ENCODE measurements at regions not wholly inside any gene's neighbourhood (a gene's known extent, or its start where the extent isn't known, plus 50 kb on each side); places are given as distances from the start of the nearest gene placed in this dataset.
"Not testable (repeated sequence)": the region's sequence is repeated elsewhere in the genome, so short reads cannot be mapped to it uniquely, and the experiment has no call there.

DNA sequence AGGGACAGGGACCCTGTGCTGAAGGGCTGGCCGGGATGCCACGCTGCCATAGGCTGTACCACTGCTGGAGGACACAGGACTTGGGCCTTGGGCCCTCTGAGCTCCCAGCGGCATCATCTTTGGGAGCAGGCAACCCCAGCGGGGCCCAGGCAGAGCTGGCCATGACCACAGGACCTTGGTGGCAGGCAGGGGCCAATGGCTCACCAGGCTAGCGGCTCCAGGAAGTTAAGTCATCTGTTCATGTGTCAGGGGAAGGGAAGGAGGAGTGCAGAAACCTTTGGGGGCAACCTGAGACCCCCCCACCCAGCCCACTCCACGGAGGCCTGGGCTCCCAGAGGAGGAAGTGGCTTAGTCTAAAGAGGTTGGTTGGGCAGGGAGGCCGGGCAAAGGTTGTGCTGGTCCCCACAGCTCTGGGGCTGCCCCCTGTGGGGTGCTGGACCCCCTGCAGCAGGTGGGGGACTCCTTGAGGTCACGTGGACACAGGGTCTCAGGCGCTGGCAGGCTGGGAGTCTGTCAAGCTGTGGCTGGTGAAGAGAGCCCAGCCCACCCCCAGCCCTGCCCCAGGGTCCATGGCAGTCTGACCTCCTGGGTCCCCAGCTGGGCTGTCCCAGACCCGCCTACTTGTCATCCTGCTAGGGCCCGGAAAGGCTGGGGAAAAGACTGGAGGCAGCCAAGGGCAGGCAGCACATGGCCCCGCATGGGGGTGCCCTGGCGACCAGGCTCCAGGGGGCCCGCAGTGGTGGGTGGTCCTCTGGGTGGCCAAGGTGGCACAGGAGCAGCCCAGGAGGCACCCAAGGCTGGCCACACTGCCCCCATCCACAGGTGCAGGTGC, 184.3 kb downstream of the IGLL1 start:
- DNase-seq (ENCODE audit: low spot score), result no peak

DNA sequence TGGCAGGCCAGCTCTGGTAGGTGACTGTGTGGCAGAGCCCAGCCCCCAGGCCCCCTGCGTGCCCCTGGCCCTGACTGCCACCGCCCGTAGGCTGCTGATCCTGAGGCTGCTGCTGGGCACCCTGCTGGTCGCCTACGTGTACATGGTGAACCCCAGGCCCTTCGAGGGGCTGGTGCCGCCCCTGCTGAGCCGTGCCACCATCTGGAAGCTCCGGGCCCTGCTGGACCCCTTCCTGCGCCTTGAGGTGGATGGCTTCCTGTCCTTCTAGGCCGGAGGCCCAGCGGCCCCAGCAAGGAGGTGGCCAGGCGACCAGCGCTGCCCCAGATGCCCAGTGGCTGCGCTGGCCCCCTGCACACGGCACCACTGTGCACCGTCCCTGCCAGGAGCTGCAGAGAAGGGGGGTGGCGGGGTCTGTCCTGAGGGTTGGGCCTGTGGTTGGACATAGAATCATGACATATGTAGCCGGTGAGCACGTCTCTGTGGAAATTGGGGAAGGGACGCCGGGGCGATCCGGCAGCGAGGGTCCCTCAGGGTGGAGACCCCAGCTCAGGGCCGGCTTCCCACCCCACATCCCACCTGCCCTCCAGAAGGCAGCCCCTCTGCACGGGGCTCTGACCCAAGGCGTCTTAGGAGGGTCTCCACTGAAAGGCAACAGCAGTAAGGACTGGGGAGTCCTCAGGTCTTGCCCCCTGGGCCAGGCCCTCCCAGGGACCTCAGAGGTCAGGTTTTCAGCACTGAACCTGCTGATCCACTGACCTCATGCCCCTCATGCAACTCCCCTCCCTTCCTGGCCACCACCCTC, 185.4 kb downstream of the IGLL1 start:
- DNase-seq (ENCODE audit: low spot score), result no peak

DNA sequence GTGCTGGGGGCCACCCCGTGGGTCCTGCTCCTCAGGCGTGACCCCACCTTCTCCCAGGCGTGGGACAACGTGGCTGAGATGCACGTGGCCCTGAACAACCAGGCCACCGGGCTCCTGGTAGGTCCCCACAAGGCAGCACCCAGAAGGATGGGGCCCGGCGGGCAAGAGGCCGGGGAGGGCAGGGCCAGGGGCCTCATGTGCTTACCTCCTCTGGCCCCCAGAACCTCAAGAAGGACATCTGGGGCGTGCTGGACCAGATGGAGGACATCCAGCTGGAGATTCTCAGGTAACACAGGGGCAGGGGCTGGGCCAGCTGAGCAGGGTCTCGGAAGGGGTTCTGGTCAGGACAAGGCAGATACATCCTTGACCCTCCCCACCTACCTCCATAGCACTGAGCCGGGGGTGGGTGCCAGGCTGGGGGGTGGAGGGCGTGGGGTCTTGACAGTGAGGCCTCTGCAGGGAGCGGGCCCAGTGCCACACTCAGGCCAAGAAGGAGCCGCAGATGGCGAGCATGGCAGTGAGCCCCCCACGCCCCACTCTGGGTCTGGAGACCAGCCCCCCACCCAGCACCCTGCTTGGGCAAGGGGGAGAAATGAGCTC, 186.3 kb downstream of the IGLL1 start:
- DNase-seq (ENCODE audit: low spot score), result no peak

DNA sequence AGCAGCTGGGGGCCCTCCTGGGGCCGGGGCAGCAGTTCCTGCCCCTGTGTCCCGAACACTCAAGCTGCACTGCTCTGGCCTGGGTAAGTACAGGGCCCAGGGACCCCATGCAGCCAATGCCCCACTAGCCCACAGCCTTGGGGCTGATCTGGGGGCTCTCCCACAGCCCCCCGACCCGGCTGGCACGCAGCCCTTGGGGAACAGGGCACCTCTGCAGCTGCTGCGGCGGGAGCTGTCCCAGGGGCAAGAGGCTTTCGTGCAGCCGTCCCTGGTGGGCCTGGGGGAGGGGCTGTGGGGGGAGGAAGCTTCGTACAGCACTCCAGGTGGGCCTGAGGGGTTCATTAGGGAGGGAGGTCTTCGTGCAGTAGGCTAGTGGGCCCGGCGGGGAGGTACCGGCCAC, 186.9 kb downstream of the IGLL1 start:
- not testable (repeated sequence) for DNase-seq (ENCODE audit: low spot score)

DNA sequence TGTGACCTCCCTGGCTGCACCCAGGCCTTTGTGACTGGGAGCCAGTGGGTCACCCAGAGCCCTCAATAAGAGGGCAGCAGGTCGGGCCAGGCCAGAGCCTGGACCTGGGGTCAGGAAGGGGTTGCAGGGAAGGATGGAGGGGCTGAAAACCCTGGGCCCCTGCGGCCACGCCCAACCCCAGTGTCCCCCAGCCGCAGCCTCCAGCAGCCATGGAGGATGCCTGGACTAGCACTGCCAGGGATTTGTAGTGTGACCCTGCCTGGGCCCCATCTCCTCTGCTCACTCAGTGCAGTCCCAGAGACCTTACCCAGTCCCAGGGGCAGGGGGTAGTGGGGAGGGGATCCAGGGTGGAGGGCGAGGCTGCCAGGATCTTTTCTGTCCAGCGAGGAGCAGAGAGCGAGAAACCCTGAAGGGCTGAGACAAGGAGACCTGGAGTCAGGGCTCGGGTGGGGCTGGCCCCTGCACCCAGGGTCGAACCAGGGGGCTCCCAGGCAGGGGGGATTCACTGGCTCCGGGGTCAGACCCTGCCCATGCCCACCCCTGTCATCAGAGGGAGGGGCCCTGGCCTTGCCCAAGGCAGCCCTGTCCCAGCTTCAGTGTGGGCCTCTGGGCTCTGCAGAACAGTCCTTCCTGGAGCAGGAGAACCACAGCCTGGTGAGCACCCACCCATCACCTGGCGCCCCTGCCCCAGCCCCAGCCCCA, 187.5 kb downstream of the IGLL1 start:
- no peak for DNase-seq (ENCODE audit: low spot score)

DNA sequence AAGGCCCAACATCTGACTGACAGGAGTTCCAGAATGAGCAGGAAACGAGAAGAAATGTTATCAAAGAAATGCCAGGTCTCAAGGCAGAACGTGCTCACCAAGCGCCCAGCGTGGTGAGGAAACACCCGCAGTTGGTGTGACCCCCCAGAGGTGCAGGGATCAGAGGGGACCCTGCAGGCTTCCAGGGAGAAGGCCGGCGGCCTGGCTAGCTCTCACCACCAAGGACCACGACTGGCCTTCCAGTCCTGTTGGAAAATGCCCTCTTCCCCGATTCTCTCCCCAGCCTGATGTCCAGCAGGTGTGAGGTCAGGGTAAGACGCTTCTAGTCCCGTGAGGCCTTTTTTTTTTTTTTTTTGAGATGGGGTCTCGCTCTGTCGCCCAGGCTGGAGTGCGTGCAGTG, 189.1 kb downstream of the IGLL1 start:
- no peak for DNase-seq (ENCODE audit: low spot score)

DNA sequence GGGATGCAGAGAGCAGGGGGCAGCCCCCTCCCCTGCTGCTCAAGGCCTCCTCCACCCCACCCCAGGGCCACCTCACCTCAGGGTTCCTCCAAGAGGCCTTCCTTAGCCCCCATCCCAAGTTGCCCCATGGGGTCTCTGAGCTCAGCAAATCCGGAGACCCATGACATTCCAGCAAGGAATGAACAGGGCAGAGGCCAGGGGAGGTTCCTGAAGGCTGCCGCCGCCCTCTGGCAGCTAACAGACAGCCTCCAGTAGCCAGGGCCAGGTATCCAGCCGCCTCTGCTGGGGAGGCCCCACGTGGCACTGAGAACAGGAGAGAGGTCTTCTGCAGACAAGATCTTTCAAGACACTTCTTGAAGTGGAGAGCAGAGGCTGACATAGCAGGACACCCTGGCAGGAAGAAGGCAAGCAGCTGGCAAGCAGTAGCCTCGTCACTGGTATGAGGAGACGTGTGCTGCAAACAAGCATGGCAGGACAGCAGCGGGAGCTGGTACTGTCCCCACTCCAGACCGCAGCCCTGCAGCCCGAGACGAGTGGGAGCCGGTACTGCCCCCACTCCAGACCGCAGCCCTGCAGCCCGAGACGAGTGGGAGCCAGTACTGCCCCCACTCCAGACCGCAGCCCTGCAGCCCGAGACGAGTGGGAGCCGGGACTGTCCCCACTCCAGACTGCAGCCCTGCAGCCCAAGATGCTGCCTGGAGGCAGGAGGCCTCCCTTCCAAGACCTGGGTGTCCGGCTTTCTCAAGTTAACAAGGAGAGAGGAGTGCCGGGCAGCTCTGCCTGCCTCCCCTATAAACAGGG, 190.6 kb downstream of the IGLL1 start:
- no peak for DNase-seq (ENCODE audit: low spot score)

DNA sequence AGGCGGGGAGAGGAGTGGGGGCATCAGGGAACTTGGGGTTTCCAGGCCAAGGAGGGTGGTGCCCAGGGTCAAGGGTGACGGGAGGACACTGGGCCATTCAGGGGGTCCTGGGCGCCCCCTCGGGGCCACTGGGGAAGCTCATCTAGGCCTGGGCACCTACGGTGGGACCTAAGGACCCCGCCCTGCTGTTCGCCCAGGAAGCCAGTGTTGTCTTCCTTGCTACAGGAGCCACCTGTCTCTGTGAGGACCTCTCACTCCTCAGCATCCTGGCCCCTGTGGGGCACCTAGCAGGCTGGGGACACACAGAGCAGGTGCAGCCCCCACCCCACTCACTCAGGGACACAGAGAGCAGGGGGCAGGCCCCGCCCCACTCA, 191.6 kb downstream of the IGLL1 start:
- no peak for DNase-seq (ENCODE audit: low spot score)

DNA sequence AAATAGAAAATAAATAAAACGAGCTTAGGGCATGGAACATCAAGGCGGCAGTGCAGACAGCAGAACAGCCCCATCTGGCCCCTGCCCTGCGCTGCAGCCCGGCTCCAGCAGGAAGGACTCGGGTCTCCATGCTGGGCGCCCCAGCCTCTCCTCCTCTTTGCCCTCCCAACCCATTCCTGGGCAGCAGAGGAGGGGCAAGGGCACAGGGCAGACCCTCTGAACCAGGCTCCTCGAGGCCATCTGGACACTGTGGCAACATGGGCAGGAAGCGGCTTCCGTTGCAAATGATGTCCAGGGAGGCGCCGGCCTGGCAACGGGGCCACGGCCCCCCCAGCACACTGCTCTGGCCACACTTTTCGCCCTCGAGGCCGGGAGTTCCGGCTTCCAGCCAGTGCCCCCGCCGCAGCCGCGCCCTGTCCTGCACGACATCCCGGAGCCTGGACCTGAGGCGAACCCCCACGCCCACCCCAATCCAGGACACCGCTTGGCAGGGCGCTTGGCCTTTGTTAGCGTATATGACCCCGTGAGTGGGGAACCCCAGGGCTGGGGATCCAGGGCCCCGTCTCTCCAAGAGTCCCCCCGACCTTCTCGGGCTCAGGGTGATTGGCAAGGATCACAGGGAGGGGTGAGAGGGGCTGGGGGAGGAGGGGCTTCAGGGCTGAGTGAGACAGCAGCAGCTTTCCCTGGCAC, 192.1 kb downstream of the IGLL1 start:
- DNase-seq (ENCODE audit: low spot score), result no peak

DNA sequence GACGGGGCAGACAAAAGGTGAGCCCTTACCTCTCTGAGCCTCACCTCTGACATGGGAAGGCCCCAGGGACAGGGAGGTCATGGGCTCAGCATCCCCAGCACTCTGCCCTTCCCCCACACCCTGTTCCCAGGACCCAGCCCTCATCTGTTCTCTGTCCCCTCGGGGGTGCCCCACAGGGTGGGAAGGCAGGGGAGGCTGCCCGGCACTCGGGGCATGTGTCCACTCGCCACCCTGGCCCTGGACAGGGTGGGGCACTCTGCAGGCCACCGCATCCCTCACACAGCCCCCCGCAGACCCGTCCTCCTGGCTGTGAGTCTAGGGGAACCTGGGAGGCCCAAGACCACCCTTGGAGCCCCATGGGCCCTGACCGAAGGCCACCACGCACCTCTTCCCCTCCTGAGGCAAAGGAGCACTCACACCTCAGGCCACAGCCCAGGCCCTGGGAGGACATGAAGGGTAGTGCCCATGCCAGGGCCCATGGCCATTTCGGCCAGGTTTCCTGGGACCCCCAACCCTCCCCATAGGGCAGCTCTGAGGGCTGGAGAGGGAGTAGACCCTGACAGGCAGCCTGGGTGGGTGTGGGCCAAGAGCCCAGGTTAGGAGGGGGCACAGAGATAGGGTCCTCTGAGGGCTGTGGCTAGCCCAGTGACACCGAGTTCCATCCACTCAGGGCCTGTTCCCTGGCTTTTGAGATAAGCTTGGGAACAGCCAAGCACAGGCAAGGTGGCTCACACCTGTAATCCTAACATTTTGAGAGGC, 193.1 kb downstream of the IGLL1 start:
- no peak for DNase-seq (ENCODE audit: low spot score)

DNA sequence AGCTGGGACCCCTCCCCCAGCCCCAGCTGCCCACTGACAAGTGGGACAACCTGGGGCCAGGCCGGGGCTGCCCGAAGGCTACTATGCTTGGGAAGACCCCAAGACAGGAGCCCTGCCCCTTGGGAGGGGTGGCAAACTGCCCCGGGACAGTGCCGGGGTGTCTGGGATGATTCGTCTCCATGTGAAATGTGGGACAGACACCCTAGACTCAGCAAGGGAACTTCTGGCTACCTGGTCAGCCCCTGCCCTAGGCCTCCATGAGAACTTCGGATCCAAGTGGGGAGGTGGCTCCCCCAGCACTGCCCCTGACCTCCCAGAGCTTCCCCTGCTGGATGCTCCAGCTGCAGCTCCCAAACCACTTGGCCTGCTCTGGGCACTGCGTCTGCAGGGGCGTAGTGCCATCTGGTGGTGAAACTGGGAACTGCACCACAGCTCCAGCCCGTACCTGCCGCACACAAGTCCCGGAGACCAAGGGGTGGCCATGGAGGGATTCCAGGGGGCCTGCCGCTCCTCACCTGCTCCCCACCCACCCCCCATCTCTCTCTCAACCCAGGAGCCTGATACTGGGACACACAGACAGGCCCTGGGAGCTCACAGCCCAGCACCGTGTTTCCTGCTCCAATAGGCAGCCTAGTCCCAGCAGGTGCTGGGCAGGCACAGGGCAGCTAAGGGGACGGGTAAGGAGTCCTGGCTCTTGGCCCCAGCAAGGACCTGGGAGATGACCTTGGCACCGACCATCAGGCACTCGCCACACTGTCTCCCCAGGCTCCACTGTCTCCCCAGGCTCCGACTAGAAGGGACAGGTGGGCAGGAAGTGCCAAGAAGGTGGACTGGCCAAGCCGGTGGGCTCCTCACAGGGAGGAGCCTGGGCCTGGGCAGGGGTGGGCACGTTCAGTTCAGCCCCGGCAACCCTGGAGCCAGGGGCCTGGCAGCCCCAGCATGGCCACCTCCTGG, 194.1 kb downstream of the IGLL1 start:
- DNase-seq (ENCODE audit: low spot score), result peak; percentile 86

DNA sequence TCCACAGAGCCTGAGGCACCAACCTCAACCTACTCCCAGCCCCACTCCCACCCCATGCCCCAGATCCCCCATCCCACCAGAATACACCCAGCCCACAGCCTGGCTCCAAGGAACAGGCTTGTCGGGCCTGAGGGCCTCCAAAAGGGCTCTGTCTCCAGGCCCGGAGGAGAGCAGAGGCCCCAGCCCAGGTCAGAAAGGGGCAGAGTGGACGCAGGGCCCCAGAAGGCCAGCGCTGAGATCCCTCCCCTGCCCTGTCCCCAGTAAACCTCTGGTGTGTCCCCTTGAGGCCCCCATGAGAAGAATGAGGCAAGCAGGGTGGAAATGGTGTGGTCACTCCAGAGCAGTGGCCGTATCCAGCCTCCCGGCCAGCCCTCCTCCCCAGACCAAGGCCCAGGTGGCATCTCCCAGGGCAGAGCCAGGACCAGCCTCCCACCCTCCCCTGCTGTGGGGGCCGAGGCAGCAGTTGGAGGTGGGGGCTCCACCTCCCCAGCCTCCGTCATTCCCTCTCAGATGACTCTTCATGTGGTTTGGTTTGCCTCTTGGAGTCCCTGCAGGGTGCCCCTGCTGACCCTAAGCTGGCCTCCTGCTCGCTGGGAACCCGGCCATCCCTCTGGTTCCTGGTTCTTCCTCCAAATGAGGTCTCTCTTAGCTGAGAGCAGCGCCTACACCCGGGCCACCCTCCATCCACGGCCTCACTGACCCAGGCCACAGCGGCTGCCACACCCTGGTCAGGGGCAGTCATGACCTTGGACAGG, 195.0 kb downstream of the IGLL1 start:
- no peak for DNase-seq (ENCODE audit: low spot score)

DNA sequence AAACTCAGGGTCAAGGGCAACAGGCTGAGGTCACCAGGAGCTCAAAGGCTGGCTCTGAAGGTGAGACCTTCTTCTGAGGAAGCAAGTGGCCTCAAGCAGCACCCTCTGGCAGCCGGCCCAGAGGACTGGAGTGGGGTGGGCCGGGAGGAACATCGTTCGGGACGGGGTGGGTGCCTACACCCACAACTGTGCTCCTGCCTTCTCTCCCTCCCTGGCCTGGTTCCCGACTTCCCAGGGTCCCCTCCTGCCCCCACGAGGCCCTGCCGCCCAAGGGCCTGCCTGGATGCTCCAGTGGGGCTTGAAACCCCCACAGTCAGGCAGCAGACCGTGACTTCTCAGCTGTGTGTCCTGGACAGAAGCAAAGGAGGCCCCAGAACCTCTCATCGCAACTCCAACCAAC, 195.7 kb downstream of the IGLL1 start:
- DNase-seq (ENCODE audit: low spot score), result no peak

DNA sequence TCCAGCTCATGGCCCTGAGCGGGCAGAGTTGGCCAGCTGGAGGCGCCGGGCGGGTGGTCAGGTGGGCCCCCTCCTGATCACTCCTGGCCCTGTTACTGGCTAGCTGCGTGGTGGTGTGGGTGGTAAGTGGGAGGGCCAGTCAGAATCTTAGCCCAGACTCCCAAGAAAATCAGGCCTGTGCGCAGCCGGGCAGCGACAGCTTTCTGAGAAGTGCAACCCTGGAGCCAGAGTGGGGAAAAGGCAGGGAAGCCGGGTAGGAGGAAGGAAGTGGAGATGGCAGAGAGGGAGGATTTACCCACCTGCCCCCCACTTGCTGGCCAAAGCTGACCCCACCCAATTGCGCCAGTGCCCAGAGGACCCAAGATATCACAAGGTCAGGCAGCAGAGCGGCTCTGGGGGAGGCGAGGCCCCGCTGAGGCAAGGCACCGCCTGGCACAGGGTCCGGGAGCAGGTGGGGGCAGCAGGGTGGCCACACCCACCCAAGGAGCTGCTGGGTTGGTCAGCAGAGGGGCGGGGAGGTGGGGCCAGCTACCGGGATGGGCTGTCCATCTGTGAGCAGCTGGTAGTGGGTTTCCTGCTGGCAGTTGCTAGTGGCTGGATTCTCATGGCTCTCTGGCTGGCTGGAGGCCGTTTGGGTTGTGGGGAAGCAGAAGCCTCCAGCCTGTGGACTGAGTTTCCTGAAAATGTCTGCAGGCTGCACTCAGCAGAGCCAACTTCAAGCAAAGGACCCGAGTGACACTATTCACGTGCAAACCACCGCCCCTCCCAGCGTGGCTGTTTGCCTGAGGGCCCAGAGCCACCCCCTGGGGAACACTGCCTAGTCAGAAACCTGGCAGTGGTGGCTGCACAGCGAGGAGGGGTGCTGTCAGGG, 196.4 kb downstream of the IGLL1 start:
- DNase-seq (ENCODE audit: low spot score), result peak; percentile 74

DNA sequence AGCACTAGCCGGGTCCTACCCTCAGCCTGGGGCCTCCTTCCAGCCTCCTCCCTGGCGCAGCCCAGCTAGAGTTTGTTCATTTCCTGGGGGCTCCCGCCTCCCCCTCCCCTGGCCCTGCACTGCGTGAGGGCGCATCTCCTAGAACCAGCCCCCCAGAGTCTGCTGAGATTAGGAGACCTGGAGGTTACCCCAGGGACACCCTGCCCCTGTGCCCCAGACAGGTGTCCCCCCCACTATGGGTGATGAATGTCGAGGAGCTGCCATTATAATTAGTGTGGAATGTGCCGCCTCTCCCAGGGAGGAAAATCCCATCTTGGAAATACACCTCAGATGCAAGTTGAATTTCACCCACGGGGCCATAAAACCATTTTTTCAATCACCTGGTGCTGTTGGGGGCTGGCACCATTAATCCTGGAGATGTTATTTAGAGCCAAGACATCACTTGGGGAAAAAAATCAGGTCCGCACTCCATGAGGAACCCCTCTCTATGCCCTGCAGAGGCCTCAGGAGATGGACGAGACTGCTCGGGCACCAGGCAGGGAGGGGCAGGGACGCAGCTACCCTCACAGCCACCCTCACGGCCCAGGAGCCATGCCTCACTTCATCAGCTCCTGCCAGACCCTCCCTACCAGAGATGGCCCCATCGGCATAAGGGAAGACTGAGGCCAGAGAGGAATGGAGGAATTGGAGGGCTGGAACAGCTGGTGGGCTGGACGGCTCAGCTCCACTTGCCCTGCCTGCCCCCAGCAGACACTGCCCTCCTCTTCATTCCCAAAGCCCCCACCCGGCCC, 197.5 kb downstream of the IGLL1 start:
- no peak for DNase-seq (ENCODE audit: low spot score)
